Liver (tissue), 8 donors: ENCODE measurements at regions not wholly inside any gene's neighbourhood (a gene's known extent, or its start where the extent isn't known, plus 50 kb on each side); places are given as distances from the start of the nearest gene placed in this dataset.

ENCODE experiments used
- DNase-seq: peaks from one replicate; pipeline ENCODE4 v3.0.0-alpha.2; 2017; ENCODE audit warnings: low spot score
- H3K27ac ChIP-seq, 2 donors: one replicate each; pipeline ENCODE4 v1.7.0; 2013; ENCODE audit warnings: inconsistent platforms in 2 of 2, low read length in 2 of 2, control low read depth in 1 of 2, low read depth in 1 of 2, mild to moderate bottlenecking in 1 of 2
- H3K27me3 ChIP-seq, 4 donors: one replicate each; pipeline versions ENCODE4 v1.6.1 to v1.7.0; 2013; ENCODE audit warnings: low read length in 3 of 4, inconsistent platforms in 1 of 4, mild to moderate bottlenecking in 1 of 4, moderate library complexity in 1 of 4; ENCODE audit not compliant: control insufficient read depth in 4 of 4, insufficient read depth in 4 of 4
- H3K36me3 ChIP-seq, 4 donors: one replicate each; pipeline versions ENCODE4 v1.6.1 to v1.7.0; 2013; ENCODE audit warnings: low read length in 3 of 4, mild to moderate bottlenecking in 3 of 4, low read depth in 1 of 4, moderate library complexity in 1 of 4; ENCODE audit not compliant: control insufficient read depth in 4 of 4, insufficient read depth in 3 of 4
- H3K4me1 ChIP-seq, 4 donors: one replicate each; pipeline versions ENCODE4 v1.6.1 to v1.7.0; 2013; ENCODE audit warnings: low read length in 3 of 4, mild to moderate bottlenecking in 3 of 4, moderate library complexity in 1 of 4; ENCODE audit not compliant: control insufficient read depth in 4 of 4, insufficient read depth in 4 of 4
- H3K4me3 ChIP-seq, 3 donors: one replicate each; pipeline versions ENCODE4 v1.6.1 to v1.7.0; 2013; ENCODE audit warnings: low read length in 3 of 3, control low read depth in 1 of 3, low read depth in 1 of 3, mild to moderate bottlenecking in 1 of 3
- H3K9ac ChIP-seq, 2 donors: one replicate each; pipeline ENCODE4 v1.7.0; 2013; ENCODE audit warnings: low read length in 2 of 2, mild to moderate bottlenecking in 2 of 2, moderate library complexity in 2 of 2, control low read depth in 1 of 2, low read depth in 1 of 2
- H3K9me3 ChIP-seq, 4 donors: one replicate each; pipeline versions ENCODE4 v1.6.1 to v1.7.0; 2013; ENCODE audit warnings: low read length in 3 of 4; ENCODE audit not compliant: control insufficient read depth in 4 of 4
- EGR1 ChIP-seq, 2 donors: IDR thresholded peaks; 2 replicates each; pipeline ENCODE4 v1.6.1; 2016 to 2018; ENCODE audit warnings: antibody characterized with exemption in 2 of 2, low read depth in 2 of 2
- FOXA1 ChIP-seq: IDR thresholded peaks from 2 replicates; pipeline ENCODE4 v1.6.1; 2016; ENCODE audit warnings: antibody characterized with exemption
- FOXA2 ChIP-seq: IDR thresholded peaks from 2 replicates; pipeline ENCODE4 v1.6.1; 2016; ENCODE audit warnings: antibody characterized with exemption
- GABPA ChIP-seq, 2 donors: IDR thresholded peaks in 1 of 2; conservative IDR thresholded peaks in 1 of 2; 2 replicates each; pipeline ENCODE4 v1.6.1; 2016; ENCODE audit warnings: antibody characterized with exemption in 2 of 2, mild to moderate bottlenecking in 1 of 2, moderate library complexity in 1 of 2
- HNF4A ChIP-seq, 2 donors: conservative IDR thresholded peaks; 2 replicates each; pipeline ENCODE4 v1.6.1; 2016; ENCODE audit warnings: antibody characterized with exemption in 2 of 2, mild to moderate bottlenecking in 2 of 2
- HNF4G ChIP-seq: IDR thresholded peaks from 2 replicates; pipeline ENCODE4 v1.6.1; 2016; ENCODE audit warnings: antibody characterized with exemption
- JUND ChIP-seq, 2 donors: IDR thresholded peaks; 2 replicates each; pipeline ENCODE4 v1.6.1; 2016; ENCODE audit warnings: antibody characterized with exemption in 2 of 2
- RAD21 ChIP-seq, 2 donors: IDR thresholded peaks; 2 replicates each; pipeline ENCODE4 v1.6.1; 2016; ENCODE audit warnings: antibody characterized with exemption in 2 of 2, mild to moderate bottlenecking in 2 of 2
- RXRA ChIP-seq, 2 donors: IDR thresholded peaks; 2 replicates each; pipeline ENCODE4 v1.6.1; 2017 to 2018; ENCODE audit warnings: antibody characterized with exemption in 2 of 2, mild to moderate bottlenecking in 1 of 2
- SP1 ChIP-seq: IDR thresholded peaks from 2 replicates; pipeline ENCODE4 v1.6.1; 2018; ENCODE audit warnings: antibody characterized with exemption, mild to moderate bottlenecking
- TAF1 ChIP-seq: conservative IDR thresholded peaks from 2 replicates; pipeline ENCODE4 v1.6.1; 2016; ENCODE audit warnings: antibody characterized with exemption, mild to moderate bottlenecking
- YY1 ChIP-seq: IDR thresholded peaks from 2 replicates; pipeline ENCODE4 v1.6.1; 2016; ENCODE audit warnings: antibody characterized with exemption, mild to moderate bottlenecking
- WGBS: extraction: QIAGEN DNeasy Blood & Tissue Kit; methylation state at CpG from one replicate; pipeline ENCODE4 v1.1.7; 2013; 5-methylcytosine and 5-hydroxymethylcytosine counted together
- TF ChIP-seq, protein P1 (sequence below): fragments of 150-350 bp; IDR thresholded peaks from 2 replicates; pipeline ENCODE4 v1.5.1; 2017; ENCODE audit warnings: improper control_type of control experiment, low read depth, low read length; ENCODE audit not compliant: missing input control
- TF ChIP-seq, protein P2 (sequence below): IDR thresholded peaks from 2 replicates; pipeline ENCODE4 v1.6.1; 2016; ENCODE audit warnings: antibody characterized with exemption, mild to moderate bottlenecking
- TF ChIP-seq, protein P3 (sequence below): IDR thresholded peaks from 2 replicates; pipeline ENCODE4 v1.6.1; 2016; ENCODE audit warnings: antibody characterized with exemption
- TF ChIP-seq, protein P4 (sequence below): IDR thresholded peaks from 2 replicates; pipeline ENCODE4 v1.6.1; 2016; ENCODE audit warnings: antibody characterized with exemption
- donor health status: healthy.
- donor health status: healthy.
- donor health status: healthy.
- donor health status: healthy.
- donor health status: healthy.

DNA sequence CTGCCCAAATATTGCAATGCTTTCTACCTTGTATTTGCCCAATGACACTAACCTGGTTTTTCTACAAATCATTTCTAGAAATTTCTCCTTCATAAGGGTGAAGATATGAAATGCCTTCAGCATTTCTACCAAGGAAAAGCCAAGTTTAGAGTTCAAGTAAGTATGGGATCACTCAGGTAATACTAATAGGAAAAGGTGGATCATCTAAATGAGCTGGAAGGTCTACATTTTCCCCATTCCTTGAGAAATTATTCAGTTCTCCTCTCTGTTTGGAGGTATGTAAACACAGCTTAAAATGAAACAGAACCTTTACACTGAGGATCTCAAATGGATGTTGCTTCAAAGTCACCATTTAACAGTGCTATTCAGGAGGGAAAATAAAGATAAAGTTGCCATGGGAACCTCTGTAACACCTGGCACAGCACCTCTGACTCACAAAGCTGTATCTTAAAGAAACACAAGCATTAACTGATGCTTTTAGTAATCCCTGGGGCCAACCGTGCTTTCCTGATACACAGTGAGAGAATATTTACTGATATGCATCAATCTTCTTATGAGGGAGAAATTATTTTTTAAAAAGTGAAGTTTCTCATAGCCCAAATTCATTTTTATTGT is 161.3 kb downstream of the DRD1 start:
- Histone ChIP-seq H3K9me3 (peaks cover 0 to 2% (median 0%) of the 10 kb centered on the region in 4 donors), H3K4me3 (no peak overlapping the region), H3K27me3 (peaks cover 0 to 3% (median 0%) of the 10 kb centered on the region in 4 donors), H3K9ac (no peak overlapping the region), H3K36me3 (no peaks in the 10 kb centered on the region), H3K27ac (no peak overlapping the region), H3K4me1 (no peaks in the 10 kb centered on the region)
- 14% methylated on average over 1 of the region's 1 CpG for WGBS
- no peak for TF ChIP-seq TAF1
- no peak for TF ChIP-seq YY1
- TF ChIP-seq, protein P1, sequence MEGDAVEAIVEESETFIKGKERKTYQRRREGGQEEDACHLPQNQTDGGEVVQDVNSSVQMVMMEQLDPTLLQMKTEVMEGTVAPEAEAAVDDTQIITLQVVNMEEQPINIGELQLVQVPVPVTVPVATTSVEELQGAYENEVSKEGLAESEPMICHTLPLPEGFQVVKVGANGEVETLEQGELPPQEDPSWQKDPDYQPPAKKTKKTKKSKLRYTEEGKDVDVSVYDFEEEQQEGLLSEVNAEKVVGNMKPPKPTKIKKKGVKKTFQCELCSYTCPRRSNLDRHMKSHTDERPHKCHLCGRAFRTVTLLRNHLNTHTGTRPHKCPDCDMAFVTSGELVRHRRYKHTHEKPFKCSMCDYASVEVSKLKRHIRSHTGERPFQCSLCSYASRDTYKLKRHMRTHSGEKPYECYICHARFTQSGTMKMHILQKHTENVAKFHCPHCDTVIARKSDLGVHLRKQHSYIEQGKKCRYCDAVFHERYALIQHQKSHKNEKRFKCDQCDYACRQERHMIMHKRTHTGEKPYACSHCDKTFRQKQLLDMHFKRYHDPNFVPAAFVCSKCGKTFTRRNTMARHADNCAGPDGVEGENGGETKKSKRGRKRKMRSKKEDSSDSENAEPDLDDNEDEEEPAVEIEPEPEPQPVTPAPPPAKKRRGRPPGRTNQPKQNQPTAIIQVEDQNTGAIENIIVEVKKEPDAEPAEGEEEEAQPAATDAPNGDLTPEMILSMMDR, result no peak
- no peak for TF ChIP-seq HNF4A (conservative IDR thresholded peaks at IDR 0.05)
- no peak for TF ChIP-seq SP1
- TF ChIP-seq EGR1 (IDR thresholded peaks at IDR 0.05; ENCODE audit: low read depth in 2 of 2), result no peak
- TF ChIP-seq GABPA (IDR thresholded peaks at IDR 0.05 in 1 of 2, conservative IDR thresholded peaks at IDR 0.05 in 1 of 2), result no peak
- no peak for TF ChIP-seq FOXA2
- DNase-seq, result no peak

DNA sequence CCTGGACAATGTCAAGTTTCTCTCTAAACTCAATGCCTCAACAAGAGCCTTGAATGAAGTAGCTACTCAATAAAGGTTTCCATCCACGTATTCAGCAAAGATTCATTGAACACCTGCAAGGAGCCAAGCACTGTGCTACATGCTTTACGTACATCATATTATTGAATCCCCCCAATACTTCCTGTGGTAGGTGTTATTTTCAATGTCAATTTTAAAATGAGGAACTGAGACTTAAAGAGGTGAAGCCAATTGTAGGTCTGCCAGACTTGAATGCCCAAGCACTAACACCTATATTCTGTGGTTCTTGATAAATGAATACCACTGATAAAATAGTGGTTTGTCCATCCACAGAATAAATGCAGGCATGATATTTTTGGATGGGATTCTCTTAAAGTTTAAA is 162.3 kb downstream of the DRD1 start:
- H3K9me3 ChIP-seq, result no peaks in the 10 kb centered on the region
- H3K27ac ChIP-seq, result no peak overlapping the region
- DNase-seq, result no peak
- no peak overlapping the region for H3K4me3 ChIP-seq
- H3K9ac ChIP-seq, result no peak overlapping the region
- H3K4me1 ChIP-seq, result no peaks in the 10 kb centered on the region
- H3K36me3 ChIP-seq, result no peaks in the 10 kb centered on the region
- TF ChIP-seq, protein P2, sequence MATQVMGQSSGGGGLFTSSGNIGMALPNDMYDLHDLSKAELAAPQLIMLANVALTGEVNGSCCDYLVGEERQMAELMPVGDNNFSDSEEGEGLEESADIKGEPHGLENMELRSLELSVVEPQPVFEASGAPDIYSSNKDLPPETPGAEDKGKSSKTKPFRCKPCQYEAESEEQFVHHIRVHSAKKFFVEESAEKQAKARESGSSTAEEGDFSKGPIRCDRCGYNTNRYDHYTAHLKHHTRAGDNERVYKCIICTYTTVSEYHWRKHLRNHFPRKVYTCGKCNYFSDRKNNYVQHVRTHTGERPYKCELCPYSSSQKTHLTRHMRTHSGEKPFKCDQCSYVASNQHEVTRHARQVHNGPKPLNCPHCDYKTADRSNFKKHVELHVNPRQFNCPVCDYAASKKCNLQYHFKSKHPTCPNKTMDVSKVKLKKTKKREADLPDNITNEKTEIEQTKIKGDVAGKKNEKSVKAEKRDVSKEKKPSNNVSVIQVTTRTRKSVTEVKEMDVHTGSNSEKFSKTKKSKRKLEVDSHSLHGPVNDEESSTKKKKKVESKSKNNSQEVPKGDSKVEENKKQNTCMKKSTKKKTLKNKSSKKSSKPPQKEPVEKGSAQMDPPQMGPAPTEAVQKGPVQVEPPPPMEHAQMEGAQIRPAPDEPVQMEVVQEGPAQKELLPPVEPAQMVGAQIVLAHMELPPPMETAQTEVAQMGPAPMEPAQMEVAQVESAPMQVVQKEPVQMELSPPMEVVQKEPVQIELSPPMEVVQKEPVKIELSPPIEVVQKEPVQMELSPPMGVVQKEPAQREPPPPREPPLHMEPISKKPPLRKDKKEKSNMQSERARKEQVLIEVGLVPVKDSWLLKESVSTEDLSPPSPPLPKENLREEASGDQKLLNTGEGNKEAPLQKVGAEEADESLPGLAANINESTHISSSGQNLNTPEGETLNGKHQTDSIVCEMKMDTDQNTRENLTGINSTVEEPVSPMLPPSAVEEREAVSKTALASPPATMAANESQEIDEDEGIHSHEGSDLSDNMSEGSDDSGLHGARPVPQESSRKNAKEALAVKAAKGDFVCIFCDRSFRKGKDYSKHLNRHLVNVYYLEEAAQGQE, result no peak
- TF ChIP-seq, protein P1, result no peak
- no peak for TF ChIP-seq SP1
- no peak for TF ChIP-seq RAD21 (IDR thresholded peaks at IDR 0.05)
- TF ChIP-seq, protein P3, sequence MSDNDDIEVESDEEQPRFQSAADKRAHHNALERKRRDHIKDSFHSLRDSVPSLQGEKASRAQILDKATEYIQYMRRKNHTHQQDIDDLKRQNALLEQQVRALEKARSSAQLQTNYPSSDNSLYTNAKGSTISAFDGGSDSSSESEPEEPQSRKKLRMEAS, result no peak
- TF ChIP-seq HNF4A (conservative IDR thresholded peaks at IDR 0.05), result no peak
- no peak for TF ChIP-seq RXRA (IDR thresholded peaks at IDR 0.05)
- TF ChIP-seq FOXA1, result no peak
- no peak for TF ChIP-seq HNF4G
- TF ChIP-seq FOXA2, result no peak
- TF ChIP-seq TAF1, result no peak
- no peak for TF ChIP-seq YY1
- no peak for TF ChIP-seq JUND (IDR thresholded peaks at IDR 0.05)
- TF ChIP-seq, protein P4, sequence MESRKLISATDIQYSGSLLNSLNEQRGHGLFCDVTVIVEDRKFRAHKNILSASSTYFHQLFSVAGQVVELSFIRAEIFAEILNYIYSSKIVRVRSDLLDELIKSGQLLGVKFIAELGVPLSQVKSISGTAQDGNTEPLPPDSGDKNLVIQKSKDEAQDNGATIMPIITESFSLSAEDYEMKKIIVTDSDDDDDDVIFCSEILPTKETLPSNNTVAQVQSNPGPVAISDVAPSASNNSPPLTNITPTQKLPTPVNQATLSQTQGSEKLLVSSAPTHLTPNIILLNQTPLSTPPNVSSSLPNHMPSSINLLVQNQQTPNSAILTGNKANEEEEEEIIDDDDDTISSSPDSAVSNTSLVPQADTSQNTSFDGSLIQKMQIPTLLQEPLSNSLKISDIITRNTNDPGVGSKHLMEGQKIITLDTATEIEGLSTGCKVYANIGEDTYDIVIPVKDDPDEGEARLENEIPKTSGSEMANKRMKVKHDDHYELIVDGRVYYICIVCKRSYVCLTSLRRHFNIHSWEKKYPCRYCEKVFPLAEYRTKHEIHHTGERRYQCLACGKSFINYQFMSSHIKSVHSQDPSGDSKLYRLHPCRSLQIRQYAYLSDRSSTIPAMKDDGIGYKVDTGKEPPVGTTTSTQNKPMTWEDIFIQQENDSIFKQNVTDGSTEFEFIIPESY, result no peak
- no peaks in the 10 kb centered on the region for H3K27me3 ChIP-seq
- 66% methylated on average over 2 of the region's 2 CpGs for WGBS
